ENCODE measurements at regions not wholly inside any gene's neighbourhood (a gene's known extent, or its start where the extent isn't known, plus 50 kb on each side); places are given as distances from the start of the nearest gene placed in this dataset.

- DNase-seq, result no peak
Measured at GRCh38 chr15:70170096-70170699, 72.5 kb upstream of the TLE3 start.

DNA sequence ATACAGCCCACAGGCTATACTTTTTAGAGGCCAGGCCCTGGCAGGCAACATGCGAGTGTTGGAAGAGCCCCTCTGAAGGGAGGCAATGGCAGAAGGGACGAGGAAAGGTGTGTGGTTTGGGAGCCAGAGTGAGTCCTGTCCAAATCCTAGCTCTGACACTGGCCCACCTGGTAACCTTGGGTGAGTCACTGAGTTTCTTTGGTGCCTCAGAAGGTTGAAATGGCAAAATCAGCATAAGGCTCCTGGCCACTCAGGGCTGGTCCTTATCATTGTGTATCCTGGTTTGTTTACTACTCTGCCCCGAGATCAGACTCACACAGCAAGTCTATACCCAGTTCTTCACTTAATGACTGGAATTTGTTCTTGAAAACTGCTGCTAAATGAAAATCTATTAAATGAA is 71.4 kb upstream of the TLE3 start:
- no peak for DNase-seq

DNA sequence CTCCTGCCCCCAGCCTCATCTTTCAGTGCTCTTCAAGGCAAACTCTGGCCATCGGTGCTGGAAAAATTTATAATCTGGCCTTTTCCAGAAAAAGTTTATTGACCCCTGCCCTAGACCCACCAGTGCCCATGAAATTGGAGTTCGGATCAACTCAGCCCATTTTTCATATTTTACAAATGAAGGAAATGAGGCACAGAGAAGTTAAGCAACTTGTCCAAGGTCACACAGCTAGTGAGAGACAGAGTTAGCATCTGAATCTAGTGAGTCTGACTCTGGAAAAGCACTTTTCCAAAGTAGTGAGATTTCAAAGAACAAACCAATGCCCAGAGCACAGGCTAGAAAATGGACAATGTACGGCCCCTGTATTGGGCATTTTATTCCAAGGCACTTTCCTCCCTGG is 69.4 kb upstream of the TLE3 start:
- DNase-seq, result no peak

GRCh38 chr15:70166506-70167087 is 68.9 kb upstream of the TLE3 start:
- no peak for DNase-seq

DNA sequence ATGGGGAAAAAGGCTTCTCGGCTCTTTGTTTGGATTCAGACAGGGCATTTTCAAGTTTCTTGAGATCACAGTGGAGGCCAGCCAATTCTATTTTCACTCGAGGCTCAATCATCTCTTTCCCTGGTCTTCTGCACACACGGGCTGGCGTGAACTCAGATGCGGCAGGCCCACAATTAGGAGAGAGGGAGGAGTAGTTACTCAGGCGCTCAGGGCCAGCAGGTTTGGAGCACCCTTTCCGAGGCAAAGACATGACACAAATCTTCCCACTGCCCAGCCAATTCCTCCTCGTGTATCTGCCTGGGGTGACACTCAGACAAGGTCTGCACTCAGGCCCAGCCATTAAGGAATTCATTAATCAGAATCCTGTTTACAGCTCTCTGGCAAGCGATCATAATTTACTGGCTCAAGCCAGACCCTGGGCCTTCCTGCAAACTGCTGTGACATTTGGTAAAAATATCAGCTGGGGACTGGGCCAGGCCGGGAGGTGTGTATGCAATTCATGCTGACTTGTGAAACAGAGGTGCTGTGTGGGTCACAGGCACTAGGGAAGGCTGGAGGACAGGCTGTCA is 68.1 kb upstream of the TLE3 start:
- no peak for DNase-seq

DNA sequence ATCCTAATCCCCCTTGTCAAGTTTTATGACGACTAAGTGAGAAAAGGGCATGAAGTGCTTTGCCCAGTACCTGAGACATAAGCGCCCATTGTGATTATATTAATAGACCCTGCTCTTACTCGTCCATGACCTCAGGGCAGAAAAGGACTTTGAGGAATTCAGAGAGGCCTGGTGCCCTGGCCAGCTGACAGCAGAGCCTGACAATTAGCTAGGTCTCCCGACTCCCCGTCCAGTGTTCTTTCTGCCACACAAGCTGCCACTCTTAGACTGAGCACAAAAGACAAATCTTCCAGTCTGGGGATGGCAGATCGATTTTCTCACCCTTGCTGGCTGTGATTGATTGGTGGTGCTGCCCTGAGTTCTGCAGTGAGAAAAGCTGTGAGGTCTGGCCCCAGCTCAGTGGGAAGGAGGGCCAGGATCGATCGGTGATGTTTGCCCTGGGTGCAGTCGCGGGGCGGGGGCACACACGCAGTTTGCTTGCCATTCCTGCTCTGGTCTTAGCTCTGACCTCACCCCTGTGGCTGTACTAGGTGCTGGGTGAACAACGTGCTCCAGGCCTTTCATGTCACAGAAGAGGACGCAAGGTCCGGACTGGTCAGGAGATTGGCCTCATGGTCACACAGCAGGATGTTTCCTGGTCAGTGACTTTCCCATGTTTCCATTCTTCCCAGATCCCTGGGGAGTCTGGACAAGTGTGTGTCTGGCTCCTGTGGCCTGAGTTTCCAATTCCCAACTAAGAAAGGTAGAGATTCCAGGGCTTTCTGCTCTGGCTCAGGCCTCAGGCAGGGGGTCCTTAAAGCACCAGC is 67.4 kb upstream of the TLE3 start:
- no peak for DNase-seq

DNA sequence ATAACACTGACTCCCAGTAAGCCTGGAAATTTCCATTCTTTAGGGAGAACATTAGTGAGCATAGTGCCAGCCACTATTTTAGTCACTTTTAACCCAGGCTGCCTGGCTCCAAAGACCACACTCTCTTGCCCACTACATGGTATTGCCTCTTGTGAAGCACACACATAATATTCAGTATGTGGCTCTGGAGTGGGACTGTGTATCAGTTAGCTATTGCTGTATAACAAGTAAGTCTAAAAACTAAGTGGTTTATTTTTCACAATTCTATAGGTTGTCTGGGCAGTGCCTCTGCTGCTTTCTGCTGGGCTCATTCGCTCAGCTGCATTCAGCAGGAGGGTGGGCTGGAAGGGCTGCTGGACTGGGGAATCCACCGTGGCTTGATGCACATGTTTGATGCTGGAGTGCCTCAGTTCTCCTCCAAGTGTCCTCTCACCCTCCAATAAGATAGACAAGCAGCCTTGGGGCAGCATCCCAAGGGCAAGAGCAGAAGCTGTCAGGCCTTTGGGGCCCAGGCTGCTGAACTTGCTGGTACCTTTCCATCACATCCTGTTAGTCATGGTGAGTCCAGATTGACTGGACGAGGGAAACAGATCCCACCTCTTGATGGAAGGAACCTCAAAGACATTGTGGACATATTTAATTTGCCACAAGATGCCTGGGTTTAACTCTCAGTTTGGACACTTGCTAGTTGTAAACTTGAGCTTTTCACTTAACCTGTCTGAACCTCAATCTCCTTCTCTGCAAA is 66.6 kb upstream of the TLE3 start:
- DNase-seq, result no peak

- DNase-seq, result no peak
Measured at GRCh38 chr15:70160803-70161565, 63.3 kb upstream of the TLE3 start.

GRCh38 chr15:70160267-70160666 is 62.5 kb upstream of the TLE3 start:
- no peak for DNase-seq

DNA sequence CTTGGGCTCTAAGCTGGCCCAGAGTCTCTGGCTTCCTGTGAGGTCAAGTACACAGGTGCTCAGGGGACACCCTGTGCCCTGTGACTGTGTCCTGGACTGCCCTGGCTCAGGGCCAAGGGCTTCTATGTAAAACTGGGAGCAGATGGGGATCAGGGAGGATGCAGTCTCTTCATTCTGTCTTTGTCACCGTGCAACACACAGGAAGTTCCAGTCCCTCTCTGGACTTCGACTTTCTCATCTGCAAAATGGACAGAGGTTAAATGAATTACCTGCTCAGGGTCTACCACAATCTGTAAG is 61.9 kb upstream of the TLE3 start:
- no peak for DNase-seq

GRCh38 chr15:70159001-70159712 is 61.4 kb upstream of the TLE3 start:
- no peak for DNase-seq

DNA sequence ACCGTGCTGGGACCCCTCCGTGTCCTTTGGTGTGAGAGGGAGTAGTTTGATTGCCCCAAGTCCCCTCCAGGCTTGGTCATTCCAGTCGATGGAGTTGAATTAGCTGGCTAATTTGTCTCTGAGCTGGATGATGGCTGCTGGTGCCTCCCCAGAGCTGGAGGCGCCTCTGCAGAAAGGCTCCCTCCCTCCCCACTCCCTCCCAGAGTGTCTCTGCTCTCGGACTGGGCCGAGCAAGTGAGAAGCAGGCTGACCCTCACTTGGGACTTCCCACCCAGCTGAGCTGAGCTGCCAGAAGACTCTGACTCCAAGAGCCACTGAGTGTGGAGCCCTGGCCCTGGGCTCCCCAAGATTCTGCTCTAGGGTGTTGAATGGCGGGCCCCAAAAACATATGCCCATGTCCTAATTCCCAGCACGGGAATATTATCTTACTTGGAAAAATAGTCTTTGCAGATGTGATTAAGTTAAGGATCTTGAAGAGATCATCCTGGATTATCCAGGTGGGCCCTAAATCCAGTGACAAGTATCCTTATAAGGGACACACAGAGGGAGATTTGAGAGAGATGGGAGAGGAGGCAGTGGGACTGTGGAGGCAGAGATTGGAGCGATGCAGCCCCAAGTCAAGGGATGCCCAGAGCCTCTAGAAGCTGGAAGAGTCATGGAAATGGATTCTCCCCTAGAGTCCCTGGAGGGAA is 60.7 kb upstream of the TLE3 start:
- no peak for DNase-seq

DNA sequence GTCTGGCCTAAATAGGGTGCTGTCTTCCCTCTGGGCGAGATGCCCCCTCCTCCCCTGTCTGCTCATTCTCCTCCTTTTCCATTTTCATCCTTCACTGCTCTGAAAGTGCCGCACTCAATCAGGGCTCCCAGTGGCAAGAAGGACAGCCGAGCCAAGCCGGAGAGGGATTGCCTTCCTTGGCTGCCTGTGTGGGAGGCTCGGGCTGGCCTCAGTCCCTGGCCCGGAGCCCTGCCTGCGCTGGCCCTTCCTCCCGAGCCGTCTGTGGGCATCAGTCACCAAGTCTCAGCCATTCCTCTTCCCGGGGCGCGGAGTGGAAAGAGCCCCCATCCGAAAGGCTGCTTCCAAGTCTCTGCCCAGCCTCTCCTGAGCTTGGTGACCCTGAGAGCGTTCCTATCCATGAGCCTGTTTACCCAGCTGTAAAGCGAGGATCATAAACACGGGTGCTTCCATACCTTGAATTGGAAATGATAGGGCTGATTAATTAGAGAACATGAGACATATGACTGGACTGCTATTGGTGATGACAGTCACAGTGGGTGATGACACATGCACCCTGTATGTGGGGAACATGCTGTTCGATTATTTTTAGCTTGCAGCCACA is 59.1 kb upstream of the TLE3 start:
- DNase-seq, result no peak

GRCh38 chr15:70154718-70155347 is 57.1 kb upstream of the TLE3 start:
- DNase-seq, result no peak

DNA sequence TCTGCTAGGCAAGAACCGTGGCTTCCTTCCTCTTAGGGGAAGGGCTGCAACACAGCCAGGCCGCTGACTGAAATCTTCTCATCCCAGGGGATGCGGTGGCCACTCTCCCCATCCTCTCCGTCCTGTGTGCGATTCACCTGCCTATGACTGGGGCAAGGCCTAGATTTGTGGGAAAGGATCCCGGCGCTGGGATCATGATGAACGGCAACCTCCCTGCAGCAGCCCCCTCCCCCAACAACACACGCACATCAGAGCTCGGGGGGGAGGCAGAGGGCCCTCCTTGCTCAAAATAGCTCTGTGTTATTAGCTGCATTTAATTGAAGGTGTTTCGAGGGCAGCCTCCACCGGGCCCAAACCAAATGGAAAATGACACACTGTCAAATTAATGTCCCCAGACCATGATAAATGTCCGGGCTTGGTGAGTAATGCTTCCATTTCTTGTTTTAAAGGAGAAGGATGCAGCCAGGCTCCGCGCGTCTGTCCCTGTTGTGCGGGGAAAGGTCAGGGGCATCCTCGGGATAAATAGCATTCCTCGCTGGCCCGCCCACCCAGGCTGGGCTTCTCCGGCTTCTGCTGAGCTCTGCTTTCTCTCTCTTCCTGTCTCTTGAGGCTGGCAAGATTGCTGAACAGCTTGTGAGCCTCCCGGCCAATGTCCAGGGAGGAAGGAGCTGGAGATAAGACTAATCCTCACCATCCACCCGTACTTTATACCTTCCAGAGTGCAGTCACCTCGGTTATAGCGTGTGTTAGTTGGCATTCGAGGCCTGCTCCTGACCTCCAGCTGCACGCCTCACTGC is 56.4 kb upstream of the TLE3 start:
- DNase-seq, result no peak

- no peak for DNase-seq
Measured at GRCh38 chr15:70152070-70152480, 54.4 kb upstream of the TLE3 start.

DNA sequence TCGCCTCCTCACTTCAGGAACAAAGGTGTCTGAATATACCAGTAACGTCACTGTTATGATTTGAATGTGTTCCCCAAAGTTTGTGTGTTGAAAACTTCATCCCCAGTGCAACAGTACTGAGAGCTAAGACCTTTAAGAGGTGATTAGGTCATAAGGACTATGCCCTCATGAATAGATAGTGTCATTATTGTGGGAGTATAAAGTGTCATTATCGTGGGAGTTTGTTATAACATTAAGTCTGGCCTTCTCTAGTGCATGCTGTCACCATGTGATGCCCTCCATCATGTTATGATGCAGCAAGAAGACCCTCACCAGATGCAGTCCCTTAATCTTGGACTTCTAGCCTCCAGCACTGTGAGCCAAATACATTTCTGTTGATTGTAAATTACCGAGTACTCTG is 53.7 kb upstream of the TLE3 start:
- no peak for DNase-seq

GRCh38 chr15:70151003-70151402 is 53.3 kb upstream of the TLE3 start:
- no peak for DNase-seq

- no peak for DNase-seq
Measured at GRCh38 chr15:70150405-70150747, 52.7 kb upstream of the TLE3 start.

All from bone marrow (tissue), 2 donors.